Testis (tissue), 2 donors: ENCODE measurements at regions not wholly inside any gene's neighbourhood (a gene's known extent, or its start where the extent isn't known, plus 50 kb on each side); places are given as distances from the start of the nearest gene placed in this dataset.

ENCODE experiments used
- CTCF ChIP-seq, 3 experiments: fragments of 450-650 bp in 2 of 3; fragments of 200-600 bp in 1 of 3; sonication (generic) in 1 of 3; IDR thresholded peaks; one replicate each; pipeline ENCODE4 v1.5.1; 2016 to 2019; ENCODE audit warnings: antibody characterized with exemption in 3 of 3, mild to moderate bottlenecking in 2 of 3, moderate library complexity in 1 of 3
- POLR2A ChIP-seq: fragments of 450-650 bp; IDR thresholded peaks from one replicate; pipeline ENCODE4 v1.6.1; 2017; ENCODE audit warnings: antibody characterized with exemption, mild to moderate bottlenecking, moderate library complexity

GRCh38 chr9:99663297-99663696 is 158.4 kb upstream of the NR4A3 start:
- TF ChIP-seq POLR2A (no peak), CTCF (IDR thresholded peaks at IDR 0.05) (no peak)
